ENCODE measurements at regions not wholly inside any gene's neighbourhood (a gene's known extent, or its start where the extent isn't known, plus 50 kb on each side); places are given as distances from the start of the nearest gene placed in this dataset.

GRCh38 chr3:65153850-65154512, 466.2 kb upstream of the ADAMTS9 start:
- POLR2A ChIA-PET, result no interaction called here
- no peak for DNase-seq (ENCODE audit: low read depth, low spot score)
- Histone ChIP-seq H3K9me3 (ENCODE audit: control insufficient read depth, insufficient read depth, low read length) (no peaks in the 10 kb centered on the region), H3K27me3 (ENCODE audit: control insufficient read depth, insufficient read depth, low read length) (no peaks in the 10 kb centered on the region), H3K4me3 (ENCODE audit: low read depth, low read length) (no peak overlapping the region), H3K27ac (ENCODE audit: low read depth, low read length) (no peak overlapping the region)
- CTCF ChIA-PET, result no interaction called here
- TF ChIP-seq CTCF (IDR thresholded peaks at IDR 0.05; ENCODE audit: low read depth, low read length), result no peak

GRCh38 chr3:65151666-65152065, 463.9 kb upstream of the ADAMTS9 start:
- CTCF ChIA-PET, result no interaction called here
- POLR2A ChIA-PET, result no interaction called here
- Histone ChIP-seq H3K9me3 (ENCODE audit: control insufficient read depth, insufficient read depth, low read length) (no peaks in the 10 kb centered on the region), H3K27ac (ENCODE audit: low read depth, low read length) (no peak overlapping the region), H3K27me3 (ENCODE audit: control insufficient read depth, insufficient read depth, low read length) (no peaks in the 10 kb centered on the region), H3K4me3 (ENCODE audit: low read depth, low read length) (no peak overlapping the region)
- no peak for DNase-seq (ENCODE audit: low read depth, low spot score)
- TF ChIP-seq CTCF (IDR thresholded peaks at IDR 0.05; ENCODE audit: low read depth, low read length), result no peak

GRCh38 chr3:65149877-65150276, 462.1 kb upstream of the ADAMTS9 start:
- ChIA-PET POLR2A (no interaction called here), CTCF (no interaction called here)
- DNase-seq (ENCODE audit: low read depth, low spot score), result no peak
- H3K27ac ChIP-seq (ENCODE audit: low read depth, low read length), result no peak overlapping the region
- no peak overlapping the region for H3K4me3 ChIP-seq (ENCODE audit: low read depth, low read length)
- TF ChIP-seq CTCF (IDR thresholded peaks at IDR 0.05; ENCODE audit: low read depth, low read length), result no peak
- no peaks in the 10 kb centered on the region for H3K9me3 ChIP-seq (ENCODE audit: control insufficient read depth, insufficient read depth, low read length)
- no peaks in the 10 kb centered on the region for H3K27me3 ChIP-seq (ENCODE audit: control insufficient read depth, insufficient read depth, low read length)

GRCh38 chr3:65148687-65149086, 460.9 kb upstream of the ADAMTS9 start:
- no peak overlapping the region for H3K27ac ChIP-seq (ENCODE audit: low read depth, low read length)
- ChIA-PET CTCF (no interaction called here), POLR2A (no interaction called here)
- no peak overlapping the region for H3K4me3 ChIP-seq (ENCODE audit: low read depth, low read length)
- H3K27me3 ChIP-seq (ENCODE audit: control insufficient read depth, insufficient read depth, low read length), result no peaks in the 10 kb centered on the region
- H3K9me3 ChIP-seq (ENCODE audit: control insufficient read depth, insufficient read depth, low read length), result no peaks in the 10 kb centered on the region
- TF ChIP-seq CTCF (IDR thresholded peaks at IDR 0.05; ENCODE audit: low read depth, low read length), result no peak
- DNase-seq (ENCODE audit: low read depth, low spot score), result no peak

GRCh38 chr3:65146179-65146578, 458.4 kb upstream of the ADAMTS9 start:
- POLR2A ChIA-PET, result no interaction called here
- Histone ChIP-seq H3K9me3 (ENCODE audit: control insufficient read depth, insufficient read depth, low read length) (no peaks in the 10 kb centered on the region), H3K27ac (ENCODE audit: low read depth, low read length) (no peak overlapping the region), H3K27me3 (ENCODE audit: control insufficient read depth, insufficient read depth, low read length) (no peaks in the 10 kb centered on the region), H3K4me3 (ENCODE audit: low read depth, low read length) (no peak overlapping the region)
- no peak for TF ChIP-seq CTCF (IDR thresholded peaks at IDR 0.05; ENCODE audit: low read depth, low read length)
- no peak for DNase-seq (ENCODE audit: low read depth, low spot score)
- CTCF ChIA-PET, result no interaction called here
